ENCODE measurements at regions not wholly inside any gene's neighbourhood (a gene's known extent, or its start where the extent isn't known, plus 50 kb on each side); places are given as distances from the start of the nearest gene placed in this dataset.

- TF ChIP-seq GATA2 (CRISPR knock-in tag; IDR thresholded peaks at IDR 0.05): no peak
Measured at GRCh38 chr12:89091293-89091841, 260.9 kb downstream of the DUSP6 start (continued).

- WGBS (ENCODE audit: low lambda C conversion rate): 42% methylated on average over 2 of the region's 2 CpGs
- Histone ChIP-seq H4K20me1 (ENCODE audit: insufficient read depth) (no peaks in the 10 kb centered on the region), H3K79me2 (ENCODE audit: insufficient read depth) (no peaks in the 10 kb centered on the region), H3K9me2 (no peaks in the 10 kb centered on the region), H3K9me3 (no peaks in the 10 kb centered on the region), H3K27me3 (ENCODE audit: insufficient read depth) (no peaks in the 10 kb centered on the region), H3K4me3 (ENCODE audit: low read depth in 2 of 2, low read length in 1 of 2) (no peak overlapping the region), H3F3A (replicated peaks; ENCODE audit: insufficient read depth) (no peaks in the 10 kb centered on the region), H3K27ac (ENCODE audit: low read depth in 2 of 2, low read length in 1 of 2) (no peak overlapping the region), H2AFZ (ENCODE audit: low read depth) (no peak overlapping the region), H3K4me1 (ENCODE audit: control insufficient read depth in 1 of 2, insufficient read depth in 2 of 2, low read depth in 1 of 2, low read length in 1 of 2) (no peaks in the 10 kb centered on the region; a peak in 1 of 4 replicates), H3K36me3 (replicated peaks in 1 of 2; ENCODE audit: control insufficient read depth in 1 of 2, insufficient read depth in 2 of 2, low read length in 1 of 2) (no peaks in the 10 kb centered on the region), H3K4me2 (no peak overlapping the region), H3K9ac (no peak overlapping the region)
- DNase-seq: no peak
- TF ChIP-seq IRF3 (IDR thresholded peaks at IDR 0.05; ENCODE audit: low read depth, low read length) (no peak), POLR2AphosphoS5 (IDR thresholded peaks at IDR 0.05; ENCODE audit: low read depth, low read length) (no peak), MEF2A (IDR thresholded peaks at IDR 0.05; ENCODE audit: borderline replicate concordance, low read depth) (no peak), EP300 (IDR thresholded peaks at IDR 0.05; ENCODE audit: borderline replicate concordance in 1 of 2, low read depth in 1 of 2, low read length in 1 of 2) (no peak), TCF12 (IDR thresholded peaks at IDR 0.05) (no peak), CTCF (IDR thresholded peaks at IDR 0.05) (no peak), EZH2phosphoT487 (IDR thresholded peaks at IDR 0.05; ENCODE audit: borderline replicate concordance, low read depth) (no peak), YY1 (IDR thresholded peaks at IDR 0.05; ENCODE audit: low read depth) (no peak), SMC3 (IDR thresholded peaks at IDR 0.05; ENCODE audit: low read depth, low read length) (no peak), ZBTB33 (IDR thresholded peaks at IDR 0.05; ENCODE audit: borderline replicate concordance, low read depth) (no peak), REST (IDR thresholded peaks at IDR 0.05; ENCODE audit: low read depth, low read length) (no peak)
- CTCF ChIA-PET: interaction anchor here (0.5 to 1.5 kb wide), 2 partner anchors 22 to 689 kb away, joined by 3 to 4 read pairs; no protein-coding TSS in a partner anchor
- POLR2A ChIA-PET: no interaction called here
Measured at GRCh38 chr12:89089264-89089663, 263.0 kb downstream of the DUSP6 start.
